ENCODE measurements at regions not wholly inside any gene's neighbourhood (a gene's known extent, or its start where the extent isn't known, plus 50 kb on each side); places are given as distances from the start of the nearest gene placed in this dataset.

DNA sequence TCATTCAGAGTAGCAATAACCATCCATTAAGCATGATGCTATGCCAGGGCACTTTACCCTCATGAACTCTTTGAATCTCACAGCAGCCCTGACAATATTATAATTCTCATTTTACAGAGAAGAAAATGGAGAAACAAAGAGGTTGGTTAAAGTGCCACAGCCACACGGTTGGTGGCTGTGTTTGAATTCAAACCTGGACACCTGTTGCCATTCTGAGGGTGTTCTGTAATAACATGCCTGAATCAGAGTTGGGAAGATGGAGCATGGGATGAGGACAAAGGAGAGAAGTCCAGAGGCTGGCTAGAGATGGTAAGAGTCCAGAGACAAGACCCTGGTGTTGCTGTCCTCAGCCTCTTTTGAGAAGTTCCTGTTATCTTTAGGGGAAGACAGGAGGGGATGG is 127.7 kb downstream of the DHX35 start:
- DNase-seq (ENCODE audit: low read depth): no peak
- H3K4me3 ChIP-seq (ENCODE audit: low read length): no peak overlapping the region
- TF ChIP-seq, protein P1, sequence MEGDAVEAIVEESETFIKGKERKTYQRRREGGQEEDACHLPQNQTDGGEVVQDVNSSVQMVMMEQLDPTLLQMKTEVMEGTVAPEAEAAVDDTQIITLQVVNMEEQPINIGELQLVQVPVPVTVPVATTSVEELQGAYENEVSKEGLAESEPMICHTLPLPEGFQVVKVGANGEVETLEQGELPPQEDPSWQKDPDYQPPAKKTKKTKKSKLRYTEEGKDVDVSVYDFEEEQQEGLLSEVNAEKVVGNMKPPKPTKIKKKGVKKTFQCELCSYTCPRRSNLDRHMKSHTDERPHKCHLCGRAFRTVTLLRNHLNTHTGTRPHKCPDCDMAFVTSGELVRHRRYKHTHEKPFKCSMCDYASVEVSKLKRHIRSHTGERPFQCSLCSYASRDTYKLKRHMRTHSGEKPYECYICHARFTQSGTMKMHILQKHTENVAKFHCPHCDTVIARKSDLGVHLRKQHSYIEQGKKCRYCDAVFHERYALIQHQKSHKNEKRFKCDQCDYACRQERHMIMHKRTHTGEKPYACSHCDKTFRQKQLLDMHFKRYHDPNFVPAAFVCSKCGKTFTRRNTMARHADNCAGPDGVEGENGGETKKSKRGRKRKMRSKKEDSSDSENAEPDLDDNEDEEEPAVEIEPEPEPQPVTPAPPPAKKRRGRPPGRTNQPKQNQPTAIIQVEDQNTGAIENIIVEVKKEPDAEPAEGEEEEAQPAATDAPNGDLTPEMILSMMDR (IDR thresholded peaks at IDR 0.05; ENCODE audit: insufficient read depth, low read depth, low read length, missing control alignments): no peak

Measured in epithelial cell of esophagus (primary cell).